Spleen (tissue), 7 donors: ENCODE measurements at regions not wholly inside any gene's neighbourhood (a gene's known extent, or its start where the extent isn't known, plus 50 kb on each side); places are given as distances from the start of the nearest gene placed in this dataset.

Source experiments
- POLR2A ChIP-seq, 3 donors: fragments of 450-650 bp; IDR thresholded peaks; one replicate each; pipeline ENCODE4 v1.5.1; 2017; ENCODE audit warnings: antibody characterized with exemption in 3 of 3, mild to moderate bottlenecking in 1 of 3
- POLR2AphosphoS5 ChIP-seq, 3 donors: sonication (generic); formaldehyde crosslinking; IDR thresholded peaks; one replicate each; pipeline ENCODE4 v1.5.1; 2017; ENCODE audit warnings: antibody characterized with exemption in 3 of 3
- TF ChIP-seq, protein P1 (sequence below), 11 experiments: fragments of 200-600 bp in 7 of 11; fragments of 450-650 bp in 4 of 11; sonication (generic) in 4 of 11; IDR thresholded peaks in 8 of 11; conservative IDR thresholded peaks in 3 of 11; 1 replicate in 7 of 11; 2 replicates in 4 of 11; pipeline versions ENCODE4 v1.4.0 to v1.8.0; 2016 to 2021; ENCODE audit warnings: antibody characterized with exemption in 11 of 11, inconsistent platforms in 4 of 11, mild to moderate bottlenecking in 1 of 11
- donor health status: DM: no; HTN: no; CAD: no; lungs with moderate emphysema.
- donor health status: DM: no; HTN: no; CAD: no.
- donor health status: DM: no; HTN: no; CAD: no.

- TF ChIP-seq, protein P1, sequence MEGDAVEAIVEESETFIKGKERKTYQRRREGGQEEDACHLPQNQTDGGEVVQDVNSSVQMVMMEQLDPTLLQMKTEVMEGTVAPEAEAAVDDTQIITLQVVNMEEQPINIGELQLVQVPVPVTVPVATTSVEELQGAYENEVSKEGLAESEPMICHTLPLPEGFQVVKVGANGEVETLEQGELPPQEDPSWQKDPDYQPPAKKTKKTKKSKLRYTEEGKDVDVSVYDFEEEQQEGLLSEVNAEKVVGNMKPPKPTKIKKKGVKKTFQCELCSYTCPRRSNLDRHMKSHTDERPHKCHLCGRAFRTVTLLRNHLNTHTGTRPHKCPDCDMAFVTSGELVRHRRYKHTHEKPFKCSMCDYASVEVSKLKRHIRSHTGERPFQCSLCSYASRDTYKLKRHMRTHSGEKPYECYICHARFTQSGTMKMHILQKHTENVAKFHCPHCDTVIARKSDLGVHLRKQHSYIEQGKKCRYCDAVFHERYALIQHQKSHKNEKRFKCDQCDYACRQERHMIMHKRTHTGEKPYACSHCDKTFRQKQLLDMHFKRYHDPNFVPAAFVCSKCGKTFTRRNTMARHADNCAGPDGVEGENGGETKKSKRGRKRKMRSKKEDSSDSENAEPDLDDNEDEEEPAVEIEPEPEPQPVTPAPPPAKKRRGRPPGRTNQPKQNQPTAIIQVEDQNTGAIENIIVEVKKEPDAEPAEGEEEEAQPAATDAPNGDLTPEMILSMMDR (IDR thresholded peaks at IDR 0.05 in 8 of 11, conservative IDR thresholded peaks at IDR 0.05 in 3 of 11): no peak
- TF ChIP-seq POLR2A (IDR thresholded peaks at IDR 0.05): no peak
- TF ChIP-seq POLR2AphosphoS5 (IDR thresholded peaks at IDR 0.05): no peak
These were observed 149.9 kb upstream of the SOX1 start for GRCh38 chr13:111917086-111917485.
